ENCODE measurements at regions not wholly inside any gene's neighbourhood (a gene's known extent, or its start where the extent isn't known, plus 50 kb on each side); places are given as distances from the start of the nearest gene placed in this dataset.
"Not testable (repeated sequence)": the region's sequence is repeated elsewhere in the genome, so short reads cannot be mapped to it uniquely, and the experiment has no call there.

DNA sequence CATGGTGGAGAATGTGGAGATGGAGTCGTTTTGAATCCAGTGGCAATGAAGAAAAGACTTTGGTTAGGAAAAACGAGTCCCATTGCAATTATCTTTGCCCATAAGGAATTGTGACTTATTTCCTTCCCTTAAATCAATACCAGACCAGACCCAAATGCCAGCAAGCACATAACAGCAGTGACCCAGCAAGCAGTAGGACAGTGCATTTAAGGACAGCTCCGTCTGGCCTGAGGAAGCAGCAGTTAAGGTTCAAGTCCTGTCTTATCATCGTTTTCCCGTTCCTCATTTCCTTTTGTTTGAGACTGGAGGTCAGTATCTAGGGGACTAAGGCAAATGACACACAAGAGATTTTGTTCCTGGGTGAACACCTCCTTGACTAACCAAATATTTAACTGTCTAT is 74.6 kb upstream of the FAM20A start:
- no peaks in the 10 kb centered on the region for H3K4me1 ChIP-seq (ENCODE audit: control insufficient read depth, insufficient read depth, low read length)
- no peaks in the 10 kb centered on the region for H3K36me3 ChIP-seq (ENCODE audit: control insufficient read depth, insufficient read depth, low read length)
- H3K4me3 ChIP-seq (ENCODE audit: low read depth, low read length), result no peak overlapping the region
- no peak overlapping the region for H3K9ac ChIP-seq (ENCODE audit: low read depth, low read length)
- H3K9me3 ChIP-seq (ENCODE audit: control insufficient read depth, insufficient read depth, low read length), result no peaks in the 10 kb centered on the region
- no peaks in the 10 kb centered on the region for H3K27me3 ChIP-seq (ENCODE audit: control insufficient read depth, insufficient read depth, low read length)
- H3K27ac ChIP-seq (ENCODE audit: low read depth, low read length), result no peak overlapping the region

DNA sequence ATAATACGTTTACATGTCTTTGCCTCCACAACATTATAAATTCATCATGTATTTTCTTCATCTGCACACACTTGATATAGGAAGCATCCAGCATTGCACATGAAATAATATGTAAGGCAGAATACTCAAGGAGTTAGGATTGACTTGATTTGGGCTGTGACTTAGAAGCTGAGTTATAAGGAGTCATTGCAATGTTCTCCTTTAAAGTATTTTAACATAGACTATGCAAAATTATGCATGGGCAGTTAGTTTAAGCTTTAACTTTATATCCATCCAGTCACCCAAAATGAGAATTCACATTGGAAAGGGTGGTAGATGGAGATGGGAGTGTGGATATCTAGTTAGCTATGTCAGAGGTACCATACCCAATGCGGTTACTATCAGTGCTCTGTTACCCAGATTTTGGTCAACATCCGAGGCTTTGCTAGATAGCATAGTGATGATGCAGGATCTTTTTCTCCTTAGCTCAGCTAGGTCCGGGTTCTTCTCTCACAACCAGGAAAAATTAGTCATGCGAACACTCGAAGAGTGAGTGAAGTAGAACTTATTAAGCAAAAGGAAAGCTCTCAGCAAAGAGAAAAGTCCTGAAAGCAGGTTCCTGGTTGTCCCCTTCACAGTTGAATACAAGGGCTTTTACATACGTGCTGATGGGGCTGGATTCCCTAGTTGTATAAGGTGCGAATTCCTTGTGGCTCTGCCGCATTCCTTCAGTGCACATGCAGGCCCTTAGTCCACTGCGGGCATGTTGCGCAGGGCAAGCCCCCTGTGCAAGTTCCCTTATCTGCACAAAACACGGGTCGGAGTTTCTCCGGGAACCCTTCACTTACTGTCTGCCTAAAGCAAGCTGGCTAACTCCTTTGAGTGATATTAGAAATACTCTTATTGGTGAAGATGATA is 73.1 kb upstream of the FAM20A start:
- H3K9me3 ChIP-seq (ENCODE audit: control insufficient read depth, insufficient read depth, low read length), result no peaks in the 10 kb centered on the region
- no peak overlapping the region for H3K9ac ChIP-seq (ENCODE audit: low read depth, low read length)
- H3K4me3 ChIP-seq (ENCODE audit: low read depth, low read length), result no peak overlapping the region
- H3K36me3 ChIP-seq (ENCODE audit: control insufficient read depth, insufficient read depth, low read length), result no peaks in the 10 kb centered on the region
- no peaks in the 10 kb centered on the region for H3K27me3 ChIP-seq (ENCODE audit: control insufficient read depth, insufficient read depth, low read length)
- H3K4me1 ChIP-seq (ENCODE audit: control insufficient read depth, insufficient read depth, low read length), result no peaks in the 10 kb centered on the region
- H3K27ac ChIP-seq (ENCODE audit: low read depth, low read length), result no peak overlapping the region

DNA sequence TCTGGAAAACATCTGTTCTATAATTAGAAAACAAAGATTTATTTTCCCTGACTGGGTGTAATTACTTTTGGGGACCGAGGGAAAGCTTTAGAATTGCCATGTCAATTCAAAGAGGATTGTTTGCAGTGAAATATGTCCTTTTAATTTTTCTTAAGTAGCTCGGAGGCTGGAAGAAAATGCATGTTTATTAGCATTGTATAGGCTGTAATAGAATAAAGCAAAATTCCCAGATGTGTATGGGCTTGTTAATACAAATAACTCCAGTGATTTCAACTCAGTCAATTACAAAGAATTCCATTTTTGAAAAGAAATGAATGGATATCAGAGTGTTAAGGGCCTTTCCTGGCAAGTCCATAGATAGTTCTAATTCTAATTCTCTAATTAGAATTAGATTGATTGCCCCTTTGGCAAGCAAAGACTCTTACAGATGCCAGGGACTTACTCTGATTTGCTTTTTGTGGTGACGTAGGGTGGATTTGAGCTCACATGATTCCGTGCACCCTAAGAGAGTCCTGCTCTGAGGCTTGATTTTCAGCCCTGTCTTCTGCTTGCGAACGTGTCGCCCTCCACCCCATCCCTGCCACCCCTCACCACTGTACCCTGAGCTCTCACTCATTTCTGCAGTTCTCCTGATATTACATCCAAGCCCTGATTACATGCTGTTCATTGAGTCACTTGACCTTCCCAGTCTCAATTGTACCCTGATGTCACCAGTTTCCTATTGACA is 70.0 kb upstream of the FAM20A start:
- no peak overlapping the region for H3K9ac ChIP-seq (ENCODE audit: low read depth, low read length)
- no peaks in the 10 kb centered on the region for H3K9me3 ChIP-seq (ENCODE audit: control insufficient read depth, insufficient read depth, low read length)
- H3K4me1 ChIP-seq (ENCODE audit: control insufficient read depth, insufficient read depth, low read length), result no peaks in the 10 kb centered on the region

DNA sequence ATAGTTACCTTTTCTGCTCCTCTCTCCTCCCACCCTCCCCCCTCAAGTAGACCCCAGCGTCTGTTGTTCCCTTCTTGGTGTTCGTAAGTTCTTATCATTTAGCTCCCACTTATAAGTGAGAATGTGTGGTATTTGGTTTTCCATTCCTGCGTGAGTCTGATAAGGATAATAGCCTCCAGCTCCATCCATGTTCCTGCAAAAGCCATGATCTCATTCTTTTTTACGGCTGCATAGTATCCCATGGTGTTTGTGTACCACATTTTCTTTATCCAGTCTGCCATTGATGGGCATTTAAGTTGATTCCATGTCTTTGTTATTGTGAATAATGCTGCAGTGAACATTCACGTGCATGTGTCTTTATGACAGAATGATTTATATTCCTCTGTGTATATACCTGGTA is 65.3 kb upstream of the FAM20A start:
- H3K9ac ChIP-seq (ENCODE audit: low read depth, low read length); H3K36me3 ChIP-seq (ENCODE audit: control insufficient read depth, insufficient read depth, low read length); H3K9me3 ChIP-seq (ENCODE audit: control insufficient read depth, insufficient read depth, low read length): not testable (repeated sequence)

More for the DNA sequence above, 70.0 kb upstream of the FAM20A start:
- Histone ChIP-seq H3K4me3 (ENCODE audit: low read depth, low read length) (no peak overlapping the region), H3K36me3 (ENCODE audit: control insufficient read depth, insufficient read depth, low read length) (no peaks in the 10 kb centered on the region), H3K27ac (ENCODE audit: low read depth, low read length) (no peak overlapping the region), H3K27me3 (ENCODE audit: control insufficient read depth, insufficient read depth, low read length) (no peaks in the 10 kb centered on the region)

DNA sequence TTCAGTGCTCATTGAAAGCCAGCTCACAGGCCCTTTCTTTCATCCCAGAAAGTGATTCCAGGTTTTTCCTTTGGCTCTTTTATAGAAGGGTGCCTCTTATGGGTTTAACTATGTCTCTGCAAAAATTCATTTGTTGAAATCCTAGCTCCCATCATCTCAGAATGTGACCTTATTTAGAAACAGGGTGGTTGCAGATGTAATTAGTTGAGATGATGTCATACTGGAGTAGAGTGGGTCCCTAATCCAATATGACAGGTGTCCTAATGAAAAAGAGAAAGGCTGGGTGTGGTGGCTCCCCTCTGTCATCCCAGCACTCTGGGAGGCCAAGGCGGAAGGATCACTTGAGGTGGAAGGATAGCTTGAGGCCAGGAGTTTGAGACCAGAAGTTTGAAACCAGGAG is 64.2 kb upstream of the FAM20A start:
- H3K4me3 ChIP-seq (ENCODE audit: low read depth, low read length), result no peak overlapping the region
- H3K27ac ChIP-seq (ENCODE audit: low read depth, low read length), result no peak overlapping the region
- no peak overlapping the region for H3K9ac ChIP-seq (ENCODE audit: low read depth, low read length)
- H3K36me3 ChIP-seq (ENCODE audit: control insufficient read depth, insufficient read depth, low read length), result no peaks in the 10 kb centered on the region
- no peaks in the 10 kb centered on the region for H3K9me3 ChIP-seq (ENCODE audit: control insufficient read depth, insufficient read depth, low read length)
- no peaks in the 10 kb centered on the region for H3K27me3 ChIP-seq (ENCODE audit: control insufficient read depth, insufficient read depth, low read length)
- H3K4me1 ChIP-seq (ENCODE audit: control insufficient read depth, insufficient read depth, low read length), result peaks cover 24% of the 10 kb centered on the region

More for the DNA sequence above, 65.3 kb upstream of the FAM20A start:
- not testable (repeated sequence) for H3K4me3 ChIP-seq (ENCODE audit: low read depth, low read length); H3K27ac ChIP-seq (ENCODE audit: low read depth, low read length); H3K27me3 ChIP-seq (ENCODE audit: control insufficient read depth, insufficient read depth, low read length)
- peaks cover 16% of the 10 kb centered on the region for H3K4me1 ChIP-seq (ENCODE audit: control insufficient read depth, insufficient read depth, low read length)

DNA sequence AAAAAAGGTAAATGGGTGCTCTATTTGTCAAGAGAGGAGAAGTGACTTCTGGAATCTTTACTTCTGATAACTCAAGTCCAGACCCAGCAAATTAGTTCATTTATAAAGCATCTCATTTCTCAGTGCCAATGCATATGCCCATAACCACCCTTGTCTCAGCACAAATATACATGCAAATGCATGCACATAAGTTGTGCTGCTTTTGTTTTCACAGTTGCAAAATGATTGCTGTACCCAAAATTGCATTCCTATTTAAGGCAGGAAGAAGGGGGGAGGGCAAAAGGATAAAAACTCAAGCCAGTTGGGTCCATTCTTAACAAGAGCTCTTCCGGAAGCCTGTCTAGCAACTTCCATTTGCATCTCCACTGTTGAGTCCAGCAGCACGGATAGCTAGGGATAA is 61.3 kb upstream of the FAM20A start:
- Histone ChIP-seq H3K27ac (ENCODE audit: low read depth, low read length) (peak overlapping the region; percentile 9), H3K9me3 (ENCODE audit: control insufficient read depth, insufficient read depth, low read length) (no peaks in the 10 kb centered on the region), H3K36me3 (ENCODE audit: control insufficient read depth, insufficient read depth, low read length) (no peaks in the 10 kb centered on the region), H3K4me3 (ENCODE audit: low read depth, low read length) (no peak overlapping the region), H3K4me1 (ENCODE audit: control insufficient read depth, insufficient read depth, low read length) (peaks cover 24% of the 10 kb centered on the region), H3K27me3 (ENCODE audit: control insufficient read depth, insufficient read depth, low read length) (no peaks in the 10 kb centered on the region), H3K9ac (ENCODE audit: low read depth, low read length) (no peak overlapping the region)

DNA sequence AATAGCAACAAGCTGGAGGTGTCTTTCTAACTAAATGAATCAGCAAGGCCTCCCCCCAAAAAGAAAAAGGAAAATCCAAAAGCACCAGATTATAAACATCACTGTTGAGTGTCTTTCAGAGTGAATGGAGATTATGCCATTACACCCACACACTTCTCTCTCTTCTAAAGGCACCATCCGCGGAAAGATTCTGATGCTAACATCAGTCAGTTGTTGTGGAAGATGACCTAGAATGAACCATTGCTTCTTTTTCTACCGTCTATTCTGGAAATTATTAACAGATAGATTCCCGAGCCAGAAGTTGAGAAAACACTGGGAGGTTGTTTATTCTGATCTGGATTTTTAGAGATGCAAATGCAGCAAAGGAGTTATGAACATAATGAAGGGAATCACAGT is 60.9 kb upstream of the FAM20A start:
- Histone ChIP-seq H3K9me3 (ENCODE audit: control insufficient read depth, insufficient read depth, low read length) (no peaks in the 10 kb centered on the region), H3K36me3 (ENCODE audit: control insufficient read depth, insufficient read depth, low read length) (no peaks in the 10 kb centered on the region), H3K4me1 (ENCODE audit: control insufficient read depth, insufficient read depth, low read length) (peaks cover 24% of the 10 kb centered on the region), H3K27ac (ENCODE audit: low read depth, low read length) (peak overlapping the region; percentile 9), H3K4me3 (ENCODE audit: low read depth, low read length) (no peak overlapping the region), H3K27me3 (ENCODE audit: control insufficient read depth, insufficient read depth, low read length) (no peaks in the 10 kb centered on the region), H3K9ac (ENCODE audit: low read depth, low read length) (no peak overlapping the region)

DNA sequence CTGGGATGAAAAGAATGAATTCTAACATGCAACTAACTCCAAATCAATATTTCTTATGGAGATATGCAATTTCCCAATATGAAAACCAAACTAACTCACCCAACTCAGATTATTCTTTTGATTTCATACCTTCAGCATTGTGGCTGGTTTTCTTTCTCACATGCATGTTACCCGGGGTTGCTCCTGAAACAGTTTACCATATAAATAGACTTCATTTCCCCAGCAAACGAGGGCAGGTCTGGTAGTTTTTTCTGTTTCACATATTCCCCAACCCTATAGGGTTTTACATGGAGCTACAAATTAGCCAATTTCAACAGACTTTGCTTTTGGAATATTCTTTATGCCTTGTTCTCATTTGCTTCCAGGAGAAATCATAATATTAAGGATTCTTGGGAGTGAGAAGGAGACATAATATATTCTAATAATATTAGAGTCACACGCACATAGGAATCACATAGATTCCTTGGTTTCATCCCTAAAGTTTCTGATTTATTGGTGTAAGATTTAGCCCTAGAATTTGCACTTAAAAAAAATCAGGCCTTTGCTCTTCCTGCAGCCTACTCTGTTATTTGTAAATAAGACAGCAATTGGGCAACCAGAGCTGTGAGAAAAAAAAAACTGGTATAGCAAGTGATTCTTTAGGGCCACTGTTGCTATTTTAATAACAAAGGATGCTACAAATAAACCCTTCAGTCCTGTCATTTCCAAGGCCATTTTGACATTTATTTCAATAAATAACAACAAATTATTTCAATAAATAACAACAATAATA is 60.3 kb upstream of the FAM20A start:
- Histone ChIP-seq H3K36me3 (ENCODE audit: control insufficient read depth, insufficient read depth, low read length) (no peaks in the 10 kb centered on the region), H3K4me1 (ENCODE audit: control insufficient read depth, insufficient read depth, low read length) (peaks cover 24% of the 10 kb centered on the region), H3K9ac (ENCODE audit: low read depth, low read length) (no peak overlapping the region), H3K27ac (ENCODE audit: low read depth, low read length) (peak overlapping the region; percentile 47), H3K9me3 (ENCODE audit: control insufficient read depth, insufficient read depth, low read length) (no peaks in the 10 kb centered on the region), H3K4me3 (ENCODE audit: low read depth, low read length) (no peak overlapping the region), H3K27me3 (ENCODE audit: control insufficient read depth, insufficient read depth, low read length) (no peaks in the 10 kb centered on the region)

DNA sequence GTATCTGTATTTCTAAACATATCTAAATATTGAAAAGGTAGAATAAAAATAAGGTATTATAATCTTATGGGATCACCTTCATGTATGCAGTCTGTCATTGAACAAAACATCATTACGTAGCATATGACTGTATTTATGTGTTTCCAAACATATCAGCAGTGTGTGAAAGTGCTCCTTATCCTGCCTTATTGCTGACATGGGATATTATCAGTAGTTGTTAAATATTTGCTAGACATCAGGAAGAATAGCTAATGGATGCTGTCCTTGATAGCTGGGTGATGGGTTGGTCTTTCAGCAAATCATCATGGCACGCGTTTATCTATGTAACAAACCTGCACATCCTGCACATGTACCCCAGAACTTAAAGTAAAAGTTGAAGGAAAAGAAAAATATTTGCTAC is 59.1 kb upstream of the FAM20A start:
- Histone ChIP-seq H3K9ac (ENCODE audit: low read depth, low read length) (no peak overlapping the region), H3K4me3 (ENCODE audit: low read depth, low read length) (no peak overlapping the region), H3K4me1 (ENCODE audit: control insufficient read depth, insufficient read depth, low read length) (peaks cover 24% of the 10 kb centered on the region), H3K36me3 (ENCODE audit: control insufficient read depth, insufficient read depth, low read length) (no peaks in the 10 kb centered on the region), H3K27ac (ENCODE audit: low read depth, low read length) (no peak overlapping the region), H3K9me3 (ENCODE audit: control insufficient read depth, insufficient read depth, low read length) (no peaks in the 10 kb centered on the region), H3K27me3 (ENCODE audit: control insufficient read depth, insufficient read depth, low read length) (no peaks in the 10 kb centered on the region)

DNA sequence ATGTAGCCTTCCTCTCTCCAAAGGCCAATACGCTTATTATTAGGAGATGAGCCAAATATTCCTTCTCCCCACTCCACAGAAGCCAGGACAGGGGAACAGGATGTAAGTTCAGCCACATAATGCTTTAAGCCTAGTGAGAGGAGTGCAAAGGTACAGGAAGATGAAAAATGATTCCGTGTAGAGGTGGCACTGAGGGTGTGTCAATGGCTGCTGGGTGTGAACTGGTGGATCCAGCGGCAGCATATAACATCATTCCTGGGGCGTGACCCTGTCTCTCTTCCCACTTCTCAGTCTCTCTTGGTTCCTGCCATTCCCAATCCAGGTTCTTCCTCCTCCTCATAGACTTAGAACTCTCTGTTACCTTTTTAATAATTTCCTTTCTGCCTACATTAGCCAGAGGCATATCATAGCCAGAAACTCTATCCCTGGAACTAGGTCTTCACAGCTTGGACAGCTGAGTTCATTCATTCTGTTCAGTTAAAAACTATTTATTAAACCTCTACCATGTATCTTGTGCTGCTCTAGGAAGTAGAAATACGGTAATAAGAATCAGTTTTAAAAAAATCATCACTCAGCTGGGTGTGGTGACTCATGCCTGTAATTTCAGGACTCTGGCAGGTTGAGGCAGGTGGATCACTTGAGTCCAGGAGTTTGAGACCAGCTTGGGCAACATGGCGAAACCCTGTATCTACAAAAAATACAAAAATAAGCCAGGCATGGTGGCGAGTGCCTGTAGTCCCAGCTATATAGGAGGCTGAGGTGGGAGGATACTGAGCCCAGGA is 58.0 kb upstream of the FAM20A start:
- Histone ChIP-seq H3K9me3 (ENCODE audit: control insufficient read depth, insufficient read depth, low read length) (no peaks in the 10 kb centered on the region), H3K36me3 (ENCODE audit: control insufficient read depth, insufficient read depth, low read length) (no peaks in the 10 kb centered on the region), H3K27ac (ENCODE audit: low read depth, low read length) (no peak overlapping the region), H3K4me1 (ENCODE audit: control insufficient read depth, insufficient read depth, low read length) (peaks cover 24% of the 10 kb centered on the region), H3K27me3 (ENCODE audit: control insufficient read depth, insufficient read depth, low read length) (no peaks in the 10 kb centered on the region), H3K4me3 (ENCODE audit: low read depth, low read length) (no peak overlapping the region), H3K9ac (ENCODE audit: low read depth, low read length) (no peak overlapping the region)
